NT2/D1 (cell line): ENCODE measurements at regions not wholly inside any gene's neighbourhood (a gene's known extent, or its start where the extent isn't known, plus 50 kb on each side); places are given as distances from the start of the nearest gene placed in this dataset.
"Not testable (repeated sequence)": the region's sequence is repeated elsewhere in the genome, so short reads cannot be mapped to it uniquely, and the experiment has no call there.

Source experiments
- DNase-seq: peaks from one replicate; pipeline ENCODE4 v3.0.0-alpha.2; 2011; ENCODE audit warnings: low read depth, low spot score
- H3K27me3 ChIP-seq: 2 replicates; pipeline ENCODE4 v1.6.0; 2011; ENCODE audit warnings: mild to moderate bottlenecking; ENCODE audit not compliant: insufficient read length, insufficient read depth
- H3K36me3 ChIP-seq: 2 replicates; pipeline ENCODE4 v1.6.1; 2011; ENCODE audit warnings: mild to moderate bottlenecking, low read length, mixed read lengths; ENCODE audit not compliant: insufficient read depth, insufficient read length
- H3K4me1 ChIP-seq: 2 replicates; pipeline ENCODE4 v1.5.1; 2011; ENCODE audit not compliant: insufficient read depth, insufficient read length
- H3K4me3 ChIP-seq: 2 replicates; pipeline ENCODE4 v1.5.1; 2011; ENCODE audit warnings: low read depth; ENCODE audit not compliant: insufficient read length
- H3K9ac ChIP-seq: 2 replicates; pipeline ENCODE4 v1.6.0; 2011; ENCODE audit warnings: low read depth; ENCODE audit not compliant: insufficient read length
- H3K9me3 ChIP-seq: 2 replicates; pipeline ENCODE4 v1.5.1; 2011; ENCODE audit warnings: mild to moderate bottlenecking, low read length; ENCODE audit not compliant: insufficient read depth
- SUZ12 ChIP-seq: IDR thresholded peaks from 2 replicates; pipeline ENCODE4 v1.6.1; 2011; ENCODE audit not compliant: insufficient read length, insufficient read depth; ENCODE audit errors: extremely low read depth
- YY1 ChIP-seq: IDR thresholded peaks from 2 replicates; pipeline ENCODE4 v1.6.1; 2011; ENCODE audit not compliant: insufficient read length, insufficient read depth
- ZNF274 ChIP-seq: IDR thresholded peaks from 2 replicates; pipeline ENCODE4 v1.6.1; 2011; ENCODE audit warnings: mild to moderate bottlenecking, low read depth, low read length

GRCh38 chr11:93032580-93032979 lies 63.1 kb downstream of the MTNR1B start:
- H3K36me3 ChIP-seq, result no peaks in the 10 kb centered on the region
- peaks cover 13% of the 10 kb centered on the region; the same call in 1 of the 2 replicates for H3K9me3 ChIP-seq
- H3K9ac ChIP-seq, result no peak overlapping the region
- H3K4me1 ChIP-seq, result peaks cover 4% of the 10 kb centered on the region
- TF ChIP-seq SUZ12 (no peak), YY1 (no peak), ZNF274 (no peak)
- no peak for DNase-seq
- no peak overlapping the region for H3K4me3 ChIP-seq
- no peaks in the 10 kb centered on the region for H3K27me3 ChIP-seq

DNA sequence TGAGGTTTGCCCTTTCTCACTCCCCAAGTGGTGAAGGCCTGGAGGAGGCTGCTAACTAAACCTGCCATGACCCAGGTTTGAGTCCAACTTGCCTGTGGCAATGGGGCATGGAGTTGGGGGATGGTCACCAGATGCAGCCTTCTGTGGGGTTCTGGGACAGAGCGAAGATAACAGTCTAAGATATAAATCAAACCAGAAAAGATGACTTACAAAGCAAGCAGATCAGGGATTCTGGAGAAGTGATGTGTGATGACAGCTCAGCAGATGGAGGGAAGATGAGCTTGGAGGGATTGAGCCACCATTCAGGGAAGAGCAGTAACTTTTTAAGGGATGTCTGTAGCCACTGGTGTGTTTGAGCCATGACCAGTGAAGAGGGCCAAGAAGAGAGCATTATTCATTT lies 63.6 kb downstream of the MTNR1B start:
- no peak for DNase-seq
- TF ChIP-seq ZNF274, result no peak
- TF ChIP-seq SUZ12, result no peak
- no peak for TF ChIP-seq YY1
- Histone ChIP-seq H3K36me3 (no peaks in the 10 kb centered on the region), H3K4me1 (peaks cover 4% of the 10 kb centered on the region), H3K4me3 (no peak overlapping the region), H3K9ac (no peak overlapping the region), H3K27me3 (no peaks in the 10 kb centered on the region), H3K9me3 (peaks cover 13% of the 10 kb centered on the region; the same call in 1 of the 2 replicates)

DNA sequence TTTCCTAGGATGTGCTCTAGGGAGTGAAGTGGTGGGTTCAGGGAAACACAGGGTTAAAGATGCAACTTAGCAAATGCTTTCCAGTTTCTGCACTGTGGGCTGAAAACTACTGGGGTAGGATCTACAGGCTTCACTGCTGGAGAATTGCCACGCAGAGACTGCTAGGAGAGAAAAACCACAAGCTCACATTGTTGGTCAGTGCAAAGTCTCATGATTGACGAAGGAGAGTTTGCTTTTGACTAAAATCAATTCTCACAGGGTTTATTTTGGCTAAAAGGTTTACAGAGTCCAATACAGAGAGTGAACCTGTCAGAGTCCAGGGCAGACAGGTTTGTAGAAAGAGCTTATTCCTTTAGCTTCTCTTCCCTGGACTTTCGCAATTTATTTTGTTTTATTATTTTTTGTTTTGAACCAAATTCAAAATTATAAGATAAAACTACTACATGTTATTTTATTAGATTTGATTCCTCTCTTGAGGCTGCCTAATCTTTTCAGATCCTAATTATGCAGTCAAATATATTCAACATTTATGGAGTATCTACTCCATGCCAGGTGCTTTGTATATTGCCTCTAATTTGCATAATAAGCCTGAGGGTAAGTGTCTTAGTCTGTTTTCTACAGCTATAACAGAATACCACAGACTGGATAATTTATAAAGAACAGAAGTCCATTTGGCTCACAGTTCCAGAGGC lies 64.7 kb downstream of the MTNR1B start:
- no peak for DNase-seq
- Histone ChIP-seq H3K9me3 (peaks cover 13% of the 10 kb centered on the region; the same call in 1 of the 2 replicates), H3K27me3 (no peaks in the 10 kb centered on the region), H3K4me1 (peaks cover 4% of the 10 kb centered on the region), H3K9ac (no peak overlapping the region), H3K36me3 (no peaks in the 10 kb centered on the region), H3K4me3 (no peak overlapping the region)
- no peak for TF ChIP-seq SUZ12
- no peak for TF ChIP-seq ZNF274
- no peak for TF ChIP-seq YY1

DNA sequence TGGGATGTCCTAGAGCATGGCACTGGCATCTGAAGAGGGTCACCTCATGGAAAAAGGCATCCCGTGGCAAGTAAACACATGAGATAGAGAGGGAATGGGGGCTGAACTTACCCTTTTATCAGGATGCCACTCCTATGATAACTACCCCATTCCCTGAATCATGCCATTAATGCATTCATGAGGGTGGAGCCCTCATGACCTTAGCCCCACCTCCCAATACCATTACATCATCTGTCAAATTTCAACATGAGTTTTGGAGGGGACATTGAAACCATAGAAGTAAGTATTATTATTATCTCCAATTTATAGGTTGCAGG lies 65.2 kb downstream of the MTNR1B start:
- no peak for DNase-seq
- Histone ChIP-seq H3K4me1 (peaks cover 4% of the 10 kb centered on the region), H3K4me3 (no peak overlapping the region), H3K36me3 (no peaks in the 10 kb centered on the region), H3K27me3 (no peaks in the 10 kb centered on the region), H3K9ac (no peak overlapping the region), H3K9me3 (peaks cover 13% of the 10 kb centered on the region; the same call in 1 of the 2 replicates)
- no peak for TF ChIP-seq SUZ12
- no peak for TF ChIP-seq YY1
- no peak for TF ChIP-seq ZNF274

DNA sequence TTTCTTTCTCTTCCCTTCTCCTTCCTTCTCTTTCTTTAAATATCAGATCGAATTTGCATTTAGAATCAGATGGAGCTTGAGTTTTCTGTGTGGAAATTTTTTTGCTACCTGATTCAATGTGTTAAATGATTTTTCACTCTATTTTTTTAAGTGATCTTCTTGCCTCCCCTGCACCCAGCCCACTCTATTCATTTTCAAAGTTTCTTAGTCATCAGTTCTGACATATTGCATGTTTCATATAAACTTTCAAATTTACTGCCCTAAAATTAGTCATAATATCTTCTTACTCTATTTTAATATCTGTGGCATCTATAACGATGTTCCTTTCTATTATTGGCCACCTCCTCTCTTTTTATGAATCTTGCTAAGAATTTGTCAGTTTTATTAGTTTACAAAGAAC lies 69.1 kb downstream of the MTNR1B start:
- no peak overlapping the region for H3K9ac ChIP-seq
- H3K27me3 ChIP-seq, result no peaks in the 10 kb centered on the region
- H3K4me1 ChIP-seq, result no peaks in the 10 kb centered on the region
- H3K36me3 ChIP-seq, result no peaks in the 10 kb centered on the region
- DNase-seq, result no peak
- TF ChIP-seq ZNF274, result no peak
- TF ChIP-seq YY1, result no peak
- no peak for TF ChIP-seq SUZ12
- H3K4me3 ChIP-seq, result no peak overlapping the region
- H3K9me3 ChIP-seq, result peaks cover 29% of the 10 kb centered on the region

- Histone ChIP-seq H3K9me3 (peaks cover 28% of the 10 kb centered on the region), H3K27me3 (no peaks in the 10 kb centered on the region), H3K4me1 (no peaks in the 10 kb centered on the region), H3K4me3 (no peak overlapping the region), H3K36me3 (no peaks in the 10 kb centered on the region), H3K9ac (no peak overlapping the region)
- no peak for TF ChIP-seq ZNF274
- TF ChIP-seq SUZ12, result no peak
- TF ChIP-seq YY1, result no peak
- DNase-seq, result no peak
These were observed 70.2 kb downstream of the MTNR1B start for GRCh38 chr11:93039531-93040240.

DNA sequence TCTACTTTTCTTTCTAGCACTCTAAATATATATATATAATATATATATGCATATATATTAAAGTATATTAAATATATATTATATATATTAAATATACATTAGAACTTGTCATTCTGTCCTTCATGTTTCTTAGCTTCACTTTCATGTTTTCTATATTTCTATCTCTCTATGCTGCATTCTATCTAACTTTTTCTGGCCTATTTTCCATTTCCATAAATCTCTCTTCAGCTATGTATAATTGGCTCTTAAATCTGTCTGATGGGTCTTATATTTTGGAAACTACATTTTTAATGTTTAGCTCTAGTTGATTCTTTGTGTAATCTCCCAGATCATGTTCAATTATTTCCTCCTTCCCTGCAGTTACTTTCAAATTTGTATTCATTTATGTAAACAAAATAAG lies 72.2 kb downstream of the MTNR1B start:
- TF ChIP-seq SUZ12 (no peak), ZNF274 (no peak), YY1 (no peak)
- Histone ChIP-seq H3K4me1 (no peaks in the 10 kb centered on the region), H3K9me3 (peaks cover 21% of the 10 kb centered on the region), H3K9ac (no peak overlapping the region), H3K27me3 (no peaks in the 10 kb centered on the region), H3K4me3 (no peak overlapping the region), H3K36me3 (no peaks in the 10 kb centered on the region)
- DNase-seq, result no peak

DNA sequence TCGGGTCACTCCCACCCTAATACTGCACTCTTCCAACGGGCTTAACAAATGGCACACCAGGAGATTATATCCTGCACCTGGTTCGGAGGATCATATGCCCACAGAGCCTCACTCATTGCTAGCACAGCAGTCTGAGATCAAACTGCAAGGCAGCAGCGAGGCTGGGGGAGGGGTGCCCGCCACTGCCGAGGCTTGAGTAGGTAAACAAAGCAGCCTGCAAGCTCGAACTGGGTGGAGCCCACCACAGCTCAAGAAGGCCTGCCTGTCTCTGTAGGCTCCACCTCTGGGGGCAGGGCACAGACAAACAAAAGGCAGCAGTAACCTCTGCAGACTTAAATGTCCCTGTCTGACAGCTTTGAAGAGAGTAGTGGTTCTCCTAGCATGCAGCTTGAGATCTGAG lies 73.7 kb downstream of the MTNR1B start:
- not testable (repeated sequence) for H3K4me3 ChIP-seq, DNase-seq, H3K4me1 ChIP-seq, H3K27me3 ChIP-seq, H3K36me3 ChIP-seq, H3K9ac ChIP-seq
- H3K9me3 ChIP-seq, result peaks cover 16% of the 10 kb centered on the region
